Activated CD4-positive, alpha-beta T cell treated with anti-CD3 and anti-CD28 coated beads, Interleukin-2, amount 50 U/mL, for 1 hour (primary cell): ENCODE measurements at regions not wholly inside any gene's neighbourhood (a gene's known extent, or its start where the extent isn't known, plus 50 kb on each side); places are given as distances from the start of the nearest gene placed in this dataset.

Experiments used
- DNase-seq: peaks from one replicate; pipeline ENCODE4 v3.0.0-alpha.2; 2020

GRCh38 chr9:36458430-36458915 lies 58.4 kb upstream of the RNF38 start:
- DNase-seq = peak; percentile 58

DNA sequence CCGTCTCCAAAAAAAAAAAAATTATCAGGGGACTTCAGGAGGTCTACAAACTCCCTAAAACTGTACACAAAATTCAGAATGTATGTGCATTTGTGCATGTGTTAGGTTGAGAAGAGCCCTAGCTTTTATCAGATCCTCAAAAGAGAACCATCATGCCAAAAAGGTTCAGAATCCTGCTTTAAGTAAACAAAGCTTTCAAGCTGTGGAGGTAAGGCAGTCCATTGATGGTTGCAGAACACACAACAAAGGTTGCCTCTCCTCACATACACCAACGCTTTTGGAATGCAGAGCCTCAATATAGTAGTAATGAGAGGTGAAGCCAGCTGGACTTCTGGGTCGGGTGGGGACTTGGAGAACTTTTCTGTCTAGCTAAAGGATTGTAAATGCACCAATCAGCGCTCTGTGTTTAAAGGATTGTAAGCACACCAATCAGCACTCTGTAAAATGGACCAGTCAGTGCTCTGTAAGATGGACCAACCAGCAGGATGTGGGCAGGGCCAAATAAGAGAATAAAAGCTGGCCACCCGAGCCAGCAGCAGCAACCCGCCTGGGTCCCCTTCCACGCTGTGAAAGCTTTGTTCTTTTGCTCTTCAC lies 57.9 kb upstream of the RNF38 start:
- DNase-seq = no peak

GRCh38 chr9:36456480-36457065 lies 56.5 kb upstream of the RNF38 start:
- DNase-seq = no peak

GRCh38 chr9:36451949-36452348 lies 51.9 kb upstream of the RNF38 start:
- no peak for DNase-seq

- DNase-seq = peak; percentile 13
Observed at GRCh38 chr9:36450110-36450732, 50.2 kb upstream of the RNF38 start.
